HG03520 (cell line): ENCODE measurements at regions not wholly inside any gene's neighbourhood (a gene's known extent, or its start where the extent isn't known, plus 50 kb on each side); places are given as distances from the start of the nearest gene placed in this dataset.

Source experiments
- ATAC-seq: cut with Tn5 transposase; IDR thresholded peaks from one replicate; pipeline ENCODE4 v1.9.1; 2021; ENCODE audit warnings: mild to moderate bottlenecking, moderate library complexity; ENCODE audit not compliant: unreplicated experiment

DNA sequence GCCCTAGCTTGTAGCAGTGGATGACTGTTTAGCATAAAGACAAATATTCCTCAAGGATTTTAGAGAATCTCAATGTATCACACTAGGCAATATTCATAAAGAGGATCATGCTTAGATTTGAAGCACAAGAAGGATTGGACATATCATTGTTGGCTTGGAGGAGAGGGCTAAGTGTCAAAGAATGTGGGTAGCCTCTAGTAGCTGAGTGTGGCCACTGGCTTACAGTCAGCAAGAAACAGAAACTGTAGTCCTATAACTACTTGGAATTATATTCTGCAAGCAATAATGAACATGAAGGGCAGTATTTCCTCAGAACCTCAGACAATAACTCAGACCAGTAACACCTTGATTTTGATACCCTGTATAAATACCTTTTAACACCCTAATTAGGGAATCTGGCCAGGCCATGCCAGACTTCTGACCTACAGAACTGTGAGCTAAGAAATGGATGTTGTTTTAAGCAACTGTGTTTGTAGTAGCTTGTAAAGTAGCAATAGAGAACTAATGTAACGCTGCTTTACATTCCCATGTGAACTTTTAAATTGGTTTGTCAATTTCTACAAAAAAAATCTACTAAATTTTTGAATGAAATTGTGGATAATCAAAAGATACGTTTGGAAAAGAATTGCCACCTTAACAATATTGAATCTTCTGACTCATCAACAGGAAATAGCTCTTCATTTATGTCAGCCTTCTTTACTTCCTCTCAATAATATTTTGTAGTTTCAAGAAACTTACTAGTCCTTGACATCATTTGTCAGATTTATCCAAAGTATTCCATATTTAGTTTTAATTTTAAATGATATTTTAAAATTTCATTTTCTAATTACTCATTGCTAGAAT, 65.2 kb upstream of the RSPO3 start:
- ATAC-seq, result no peak

DNA sequence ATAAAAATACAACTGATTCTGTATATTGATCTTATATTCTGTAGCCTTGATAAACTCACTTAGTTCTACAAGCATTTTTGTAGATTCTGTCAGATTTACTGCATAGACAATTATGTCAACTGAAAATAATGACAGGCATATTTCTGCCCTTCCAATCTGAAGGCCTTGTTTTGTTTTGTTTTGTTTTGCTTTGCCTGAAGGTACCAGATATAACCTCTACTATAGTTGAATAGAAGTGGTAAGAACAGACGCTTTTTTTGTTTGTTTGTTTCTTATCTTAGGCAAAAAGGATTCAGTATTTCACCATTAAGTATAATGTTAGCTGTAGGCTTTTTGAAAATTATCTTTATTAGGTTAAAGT, 64.6 kb upstream of the RSPO3 start:
- ATAC-seq, result no peak

GRCh38 chr6:127058027-127058426, 60.4 kb upstream of the RSPO3 start:
- ATAC-seq, result no peak

GRCh38 chr6:127058936-127059335, 59.5 kb upstream of the RSPO3 start:
- no peak for ATAC-seq
